ENCODE measurements at regions not wholly inside any gene's neighbourhood (a gene's known extent, or its start where the extent isn't known, plus 50 kb on each side); places are given as distances from the start of the nearest gene placed in this dataset.

GRCh38 chr6:33967966-33968724 lies 164.3 kb upstream of the MLN start:
- no peak for DNase-seq (ENCODE audit: low spot score)
- intact Hi-C loops (cut with DNase I) = no loop called here

- intact Hi-C loops (cut with DNase I) = no loop called here
- DNase-seq (ENCODE audit: low spot score) = peak; percentile 17
These were observed 163.5 kb upstream of the MLN start for GRCh38 chr6:33967265-33967767.

GRCh38 chr6:33966536-33966935 lies 162.7 kb upstream of the MLN start:
- intact Hi-C loops (cut with DNase I) = no loop called here
- DNase-seq (ENCODE audit: low spot score) = peak; percentile 22

- DNase-seq (ENCODE audit: low spot score) = peak; percentile 43
- intact Hi-C loops (cut with DNase I) = no loop called here
These were observed 162.0 kb upstream of the MLN start for GRCh38 chr6:33965766-33966165.

- intact Hi-C loops (cut with DNase I) = no loop called here
- peak; percentile 12 for DNase-seq (ENCODE audit: low spot score)
These were observed 160.6 kb upstream of the MLN start for GRCh38 chr6:33964387-33964786.

GRCh38 chr6:33963136-33963750 lies 159.4 kb upstream of the MLN start:
- intact Hi-C loops (cut with DNase I) = no loop called here

GRCh38 chr6:33962246-33963027 lies 158.6 kb upstream of the MLN start:
- peak; percentile 50 for DNase-seq (ENCODE audit: low spot score)
- intact Hi-C loops (cut with DNase I) = no loop called here

More at GRCh38 chr6:33963136-33963750, 159.4 kb upstream of the MLN start:
- peak; percentile 54 for DNase-seq (ENCODE audit: low spot score)

GRCh38 chr6:33961691-33962090 lies 157.9 kb upstream of the MLN start:
- intact Hi-C loops (cut with DNase I) = no loop called here
- peak; percentile 46 for DNase-seq (ENCODE audit: low spot score)

- intact Hi-C loops (cut with DNase I) = no loop called here
- DNase-seq (ENCODE audit: low spot score) = no peak
These were observed 156.8 kb upstream of the MLN start for GRCh38 chr6:33960345-33961313.

GRCh38 chr6:33959661-33960344 lies 156.0 kb upstream of the MLN start:
- intact Hi-C loops (cut with DNase I) = no loop called here

GRCh38 chr6:33959329-33959651 lies 155.5 kb upstream of the MLN start:
- DNase-seq (ENCODE audit: low spot score) = no peak
- intact Hi-C loops (cut with DNase I) = no loop called here

More at GRCh38 chr6:33959661-33960344, 156.0 kb upstream of the MLN start:
- no peak for DNase-seq (ENCODE audit: low spot score)

- DNase-seq (ENCODE audit: low spot score) = no peak
- intact Hi-C loops (cut with DNase I) = no loop called here
These were observed 154.9 kb upstream of the MLN start for GRCh38 chr6:33958526-33959328.

- no peak for DNase-seq (ENCODE audit: low spot score)
- intact Hi-C loops (cut with DNase I) = no loop called here
These were observed 154.2 kb upstream of the MLN start for GRCh38 chr6:33957892-33958525.

GRCh38 chr6:33957131-33957891 lies 153.5 kb upstream of the MLN start:
- intact Hi-C loops (cut with DNase I) = no loop called here
- DNase-seq (ENCODE audit: low spot score) = no peak

- intact Hi-C loops (cut with DNase I) = no loop called here
These were observed 152.4 kb upstream of the MLN start for GRCh38 chr6:33956206-33956605.

GRCh38 chr6:33955566-33955965 lies 151.8 kb upstream of the MLN start:
- intact Hi-C loops (cut with DNase I) = no loop called here
- no peak for DNase-seq (ENCODE audit: low spot score)

More at GRCh38 chr6:33956206-33956605, 152.4 kb upstream of the MLN start:
- DNase-seq (ENCODE audit: low spot score) = no peak

- intact Hi-C loops (cut with DNase I) = no loop called here
These were observed 150.7 kb upstream of the MLN start for GRCh38 chr6:33954453-33954852.

More at GRCh38 chr6:33954453-33954852, 150.7 kb upstream of the MLN start:
- DNase-seq (ENCODE audit: low spot score) = no peak

Measured in cardiac septum (tissue), 1 donor.